NOMO-1 treated with dmso at 0.1 percent for 144 hours (cell line): ENCODE measurements at regions not wholly inside any gene's neighbourhood (a gene's known extent, or its start where the extent isn't known, plus 50 kb on each side); places are given as distances from the start of the nearest gene placed in this dataset.

Experiments used
- DNase-seq: peaks from one replicate; lab custom pipeline; 2025; ENCODE audit not compliant: unreplicated experiment; lab: John Stamatoyannopoulos, UW

DNA sequence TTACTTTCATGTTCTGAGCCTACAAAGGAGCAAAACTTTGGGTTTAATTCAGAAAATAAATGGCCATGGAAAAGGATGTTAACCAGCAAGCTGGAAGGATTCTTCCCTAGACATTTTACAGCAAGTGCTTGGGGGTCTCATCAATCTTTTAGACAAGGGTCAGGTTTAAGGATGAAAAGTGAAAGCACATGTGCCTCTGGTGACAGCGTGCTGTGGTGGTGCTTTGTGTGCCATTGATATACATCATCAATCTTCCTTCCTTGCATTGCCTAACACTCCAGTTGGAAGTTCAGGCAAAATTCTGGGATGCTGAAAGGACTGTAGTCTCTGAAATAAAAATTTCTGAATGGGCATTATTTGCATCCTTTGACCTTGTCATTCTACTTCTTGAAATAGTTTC lies 171.2 kb downstream of the KCNE4 start:
- DNase-seq: no peak

DNA sequence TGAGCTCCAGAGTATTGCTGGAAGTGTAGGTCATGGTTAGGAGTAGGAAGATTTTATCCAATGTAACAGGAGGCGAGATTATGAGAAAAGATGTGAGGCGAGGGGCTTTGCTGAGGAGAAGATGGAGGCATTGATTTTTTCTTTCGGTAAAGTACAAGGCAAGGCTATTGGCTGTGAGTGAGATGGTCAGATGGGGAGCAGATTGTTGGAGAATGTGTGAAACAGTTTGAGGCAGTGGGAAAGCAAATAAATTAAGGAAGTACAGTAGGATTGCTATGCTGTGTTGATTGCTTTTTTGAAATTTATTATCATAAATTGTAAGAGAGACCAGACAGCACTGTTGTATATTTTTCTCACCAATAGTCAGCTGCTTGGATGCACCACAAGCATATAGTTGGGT lies 173.3 kb downstream of the KCNE4 start:
- no peak for DNase-seq

DNA sequence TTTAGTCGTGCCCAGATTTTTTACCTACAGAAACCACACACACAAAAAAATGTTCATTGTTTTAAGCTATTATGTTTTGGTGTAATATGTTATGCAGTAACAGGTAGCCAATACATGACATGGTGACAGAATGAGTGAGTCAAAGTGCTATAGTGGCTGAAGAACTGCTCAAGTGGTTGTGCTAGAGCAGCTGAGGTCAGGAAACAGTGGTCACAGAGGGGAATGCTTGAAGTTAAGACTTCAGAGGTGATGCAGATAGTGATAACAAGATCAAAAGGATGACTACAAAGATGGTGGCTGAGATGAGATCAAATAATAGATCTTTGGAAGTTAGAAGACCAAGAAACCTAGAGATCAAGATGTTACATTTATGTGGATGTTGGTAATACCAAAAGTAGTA lies 174.3 kb downstream of the KCNE4 start:
- DNase-seq: no peak

DNA sequence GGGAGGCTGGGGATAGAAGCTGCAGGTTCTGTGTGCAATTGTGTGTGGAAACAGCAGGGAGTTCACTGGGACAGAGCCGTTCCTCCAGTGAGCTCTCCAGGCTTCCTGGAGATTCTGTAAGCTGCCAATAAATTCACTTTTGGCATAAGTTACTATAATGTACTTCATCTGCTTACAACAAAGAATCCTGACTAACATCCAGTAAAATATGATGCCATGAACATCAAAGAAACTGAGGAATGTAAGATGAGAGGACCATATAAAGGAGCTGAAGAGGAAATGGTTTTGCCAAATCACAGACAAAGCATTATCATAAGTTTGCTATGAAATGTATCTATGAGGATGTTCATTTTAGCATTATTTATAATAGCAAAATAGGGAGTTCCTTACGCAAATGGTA lies 175.3 kb downstream of the KCNE4 start:
- no peak for DNase-seq

DNA sequence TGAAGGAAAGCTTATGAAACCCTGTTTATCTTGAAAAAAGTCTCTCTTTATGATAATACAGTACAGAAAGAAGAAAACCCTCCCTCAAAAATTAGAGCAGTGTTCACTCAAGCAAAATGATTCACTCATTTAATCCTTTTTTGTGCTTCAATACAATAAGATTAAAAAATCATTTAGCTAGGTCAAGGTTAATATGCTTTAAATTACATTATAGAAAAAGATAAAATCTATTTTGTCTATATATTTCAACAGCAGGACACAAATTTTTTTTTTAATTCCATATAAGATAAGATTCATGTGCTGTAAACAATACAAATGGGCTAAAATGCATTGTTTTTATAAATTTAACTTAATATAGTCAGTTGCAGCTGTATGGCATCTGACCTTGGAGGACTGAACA lies 176.9 kb downstream of the KCNE4 start:
- no peak for DNase-seq

DNA sequence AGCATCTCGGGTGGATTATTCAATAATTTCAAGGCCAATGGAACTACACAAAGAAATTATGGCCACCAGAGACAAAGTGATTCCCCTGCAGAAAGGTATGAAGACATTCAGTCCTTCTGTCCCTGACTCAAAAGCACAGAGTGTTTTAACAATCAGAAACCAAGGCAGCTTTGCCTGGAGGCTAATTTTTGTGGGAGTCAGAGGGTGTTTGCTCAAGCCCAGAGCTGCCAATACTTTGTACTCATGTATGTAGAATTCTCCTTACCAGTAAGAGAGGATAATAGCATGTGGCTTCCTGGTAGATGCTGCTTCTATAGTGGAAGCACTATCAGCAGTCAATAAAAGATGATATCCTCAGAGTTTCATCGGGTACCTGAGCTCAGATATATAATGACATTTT lies 178.4 kb downstream of the KCNE4 start:
- no peak for DNase-seq

DNA sequence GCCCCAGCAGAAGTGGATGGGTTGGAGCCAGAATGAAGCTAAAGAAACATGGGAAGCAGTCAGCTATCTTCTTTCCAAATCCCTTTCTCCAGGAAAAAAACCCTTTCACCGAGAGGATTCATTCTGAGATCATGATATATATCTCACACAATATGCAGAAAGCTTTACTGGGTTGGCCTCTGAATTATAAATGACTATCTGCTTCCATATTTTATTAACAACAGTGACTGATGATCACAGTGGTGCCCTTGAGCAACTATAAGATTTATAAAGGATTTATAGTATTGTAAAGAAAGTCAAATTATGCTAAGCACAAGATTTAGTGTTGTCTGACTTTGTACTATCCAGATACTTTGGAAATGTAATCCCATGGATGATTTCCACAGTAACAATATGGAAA lies 180.3 kb downstream of the KCNE4 start:
- DNase-seq: no peak

DNA sequence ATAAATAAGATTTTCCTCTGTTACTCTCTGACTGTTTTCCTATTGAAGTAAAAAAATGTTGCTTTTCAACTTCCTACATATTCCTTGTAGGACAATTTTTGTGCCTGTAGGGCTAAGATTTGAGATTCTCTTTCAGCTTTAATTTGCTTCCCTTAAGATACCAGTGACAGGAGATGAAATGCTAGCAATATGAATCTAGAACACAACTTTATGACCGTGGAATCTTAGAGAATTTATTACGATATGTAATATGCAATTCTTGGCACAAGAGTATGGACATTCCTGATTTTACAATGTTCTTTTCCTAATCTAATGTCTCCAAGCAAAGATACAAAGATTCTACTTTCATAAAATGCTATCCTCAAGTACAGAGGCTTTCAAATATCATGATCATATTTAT lies 180.9 kb downstream of the KCNE4 start:
- no peak for DNase-seq

DNA sequence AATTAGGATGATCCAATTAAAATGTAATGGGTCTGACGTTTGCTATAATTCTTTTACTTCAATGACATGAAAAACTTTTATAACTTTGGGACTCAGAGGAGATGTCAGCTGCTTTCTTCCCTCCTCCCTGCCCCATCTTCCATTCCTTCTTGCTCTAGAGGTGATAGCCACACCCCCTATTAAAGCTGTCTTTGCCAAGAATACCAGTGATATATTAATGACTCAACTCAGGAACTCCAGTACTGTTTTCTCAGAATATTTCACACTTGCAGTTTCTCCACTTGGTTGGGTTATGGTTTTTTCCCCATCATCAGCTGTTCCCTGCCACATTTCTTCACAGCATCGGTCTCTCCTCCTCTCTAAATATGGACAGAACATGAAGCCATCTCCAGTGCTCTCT lies 184.0 kb downstream of the KCNE4 start:
- no peak for DNase-seq

DNA sequence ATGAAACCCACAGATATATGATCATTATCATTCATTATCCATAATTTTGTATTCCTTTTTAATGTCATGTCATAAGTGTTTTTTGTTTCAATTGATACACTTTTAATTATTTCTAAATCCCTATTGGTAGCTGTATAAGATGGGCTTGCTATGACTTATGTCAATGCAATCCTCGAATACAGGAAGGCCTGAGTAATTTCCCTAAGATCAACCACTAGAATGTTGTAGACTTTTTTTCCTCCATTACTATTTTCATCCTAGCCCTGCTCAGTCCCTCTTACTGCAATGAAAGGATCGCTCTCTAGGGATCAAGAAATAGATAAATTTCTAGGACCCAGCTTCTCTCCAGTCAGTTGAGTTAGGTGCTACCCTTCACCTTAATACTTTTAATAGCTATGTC lies 186.3 kb downstream of the KCNE4 start:
- DNase-seq: no peak

DNA sequence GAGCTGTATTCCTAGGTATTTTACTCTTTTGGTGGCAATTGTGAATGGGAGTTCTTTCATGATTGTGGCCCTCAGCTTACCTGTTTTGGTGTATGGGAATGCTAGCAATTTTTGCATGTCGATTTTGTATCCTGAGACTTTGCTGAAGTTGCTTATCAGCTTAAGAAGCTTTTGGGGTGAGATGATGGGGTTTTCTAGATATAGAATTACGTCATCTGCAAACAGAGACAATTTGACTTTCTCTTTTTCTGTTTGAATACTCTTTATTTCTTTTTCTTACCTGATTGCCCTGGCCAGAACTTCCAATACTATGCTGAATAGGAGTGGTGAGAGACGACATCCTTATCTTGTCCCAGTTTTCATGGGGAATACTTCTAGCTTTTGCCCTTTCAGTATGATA lies 191.2 kb downstream of the KCNE4 start:
- no peak for DNase-seq

DNA sequence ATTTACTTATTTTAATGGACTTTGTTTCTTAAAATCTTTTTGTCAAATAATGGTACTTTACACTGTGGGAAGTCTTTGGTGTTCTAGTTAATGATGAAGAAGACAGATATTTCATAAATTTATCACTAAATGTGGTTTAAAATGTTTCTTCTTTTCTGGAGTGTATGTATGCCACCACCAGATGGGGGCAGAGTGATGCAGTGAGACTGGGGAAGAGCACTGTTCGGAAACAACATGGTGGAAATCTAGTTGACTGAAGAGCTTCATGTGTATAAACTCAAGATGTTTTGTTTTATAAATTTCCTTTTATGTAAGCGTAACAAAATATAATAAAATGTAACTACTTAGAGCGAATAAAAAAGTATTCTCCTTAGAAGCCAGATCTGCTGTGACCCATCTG lies 195.1 kb downstream of the KCNE4 start:
- DNase-seq: no peak

DNA sequence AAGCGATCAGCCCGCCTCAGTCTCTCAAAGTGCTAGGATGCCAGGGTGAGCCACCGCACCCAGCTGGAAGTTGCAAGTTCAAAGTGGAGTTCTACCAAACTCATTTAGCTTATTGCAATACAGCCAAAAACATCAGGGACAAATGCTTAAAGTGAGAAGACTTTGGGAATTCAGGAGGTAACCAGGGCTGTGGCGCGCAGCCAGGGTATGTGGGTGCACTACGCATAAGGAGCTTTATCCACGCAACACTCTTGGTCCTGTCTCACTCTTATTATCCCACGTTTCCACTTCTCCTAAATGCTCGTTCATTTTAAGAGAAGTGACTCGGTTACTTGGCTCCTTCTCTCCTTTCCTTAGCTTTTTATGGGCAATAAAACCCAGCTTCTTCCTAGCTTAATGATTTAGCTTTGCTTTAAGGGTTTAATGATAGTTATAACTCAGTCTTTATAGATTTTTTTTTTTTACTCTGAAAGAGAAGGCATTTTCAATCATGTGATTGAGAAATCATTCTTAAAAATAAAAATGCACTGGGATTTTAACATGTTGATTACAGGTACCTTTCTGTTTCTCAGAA lies 199.8 kb downstream of the KCNE4 start:
- no peak for DNase-seq

DNA sequence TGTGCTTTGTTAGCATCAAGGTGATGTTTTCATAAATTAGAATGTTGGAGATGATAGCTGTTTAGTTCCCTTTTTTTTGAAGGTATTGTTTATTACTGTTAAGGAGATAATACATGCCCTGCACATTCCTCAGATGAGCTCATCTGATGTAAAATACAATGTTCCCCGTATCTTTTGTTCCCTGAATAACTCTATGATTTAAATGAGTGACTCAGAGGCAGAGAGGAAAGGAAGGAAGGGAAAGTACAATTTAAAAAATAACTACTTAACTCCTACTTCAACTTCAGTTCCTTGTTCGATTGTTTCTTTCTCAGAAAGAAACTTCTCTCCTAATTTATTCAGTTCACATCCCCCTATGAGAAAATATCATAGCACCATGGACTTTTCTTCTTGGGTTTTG lies 208.7 kb downstream of the KCNE4 start:
- DNase-seq: no peak

DNA sequence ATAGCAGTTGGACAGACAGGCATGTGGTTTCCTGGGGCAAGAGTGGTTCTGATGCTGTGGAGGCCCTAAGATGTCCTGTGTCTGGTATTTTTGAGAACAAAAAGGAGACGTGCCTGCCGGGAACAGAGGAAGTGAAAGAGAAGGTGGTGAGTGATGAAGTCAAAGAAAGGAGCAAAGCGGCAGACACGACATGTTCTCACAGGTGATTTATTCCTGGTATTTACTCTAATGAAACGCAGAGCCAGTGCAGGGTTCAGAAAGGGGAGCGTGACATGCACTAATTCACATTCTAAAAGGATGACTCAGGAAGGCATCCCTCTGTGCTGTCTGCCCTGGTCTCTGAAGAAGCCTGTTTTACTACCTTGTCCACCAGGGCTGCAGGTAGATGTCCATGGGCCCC lies 211.0 kb downstream of the KCNE4 start:
- peak; percentile 41 for DNase-seq

DNA sequence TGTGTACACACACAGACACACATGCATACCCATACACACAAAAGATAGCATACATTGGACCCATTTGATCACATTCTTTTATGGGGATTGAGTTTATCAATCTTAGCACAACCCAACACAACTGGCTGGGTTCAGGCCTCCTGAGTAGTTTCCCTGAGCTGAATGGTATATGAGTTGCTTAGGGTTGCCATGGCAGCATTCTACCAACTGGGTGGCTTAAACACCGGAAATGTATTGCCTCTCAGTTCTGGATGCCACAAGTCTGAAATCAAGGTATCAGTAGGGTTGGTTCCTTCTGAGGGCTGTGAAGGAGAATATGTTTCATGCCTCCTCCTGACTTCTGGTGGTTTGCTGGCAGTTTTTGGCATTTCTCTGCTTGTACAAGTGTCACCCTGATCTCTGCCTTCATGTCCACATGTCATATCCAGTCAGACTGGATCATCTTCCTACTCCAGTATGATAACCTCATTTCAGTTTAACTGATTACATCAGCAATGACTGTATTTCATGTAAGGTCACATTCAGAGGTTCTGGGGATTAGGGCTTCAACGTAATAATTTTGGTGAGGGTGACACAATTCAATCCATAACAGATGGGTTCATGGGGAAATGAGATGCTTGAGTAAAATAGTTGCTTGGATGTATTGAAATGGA lies 212.7 kb downstream of the KCNE4 start:
- DNase-seq: no peak

DNA sequence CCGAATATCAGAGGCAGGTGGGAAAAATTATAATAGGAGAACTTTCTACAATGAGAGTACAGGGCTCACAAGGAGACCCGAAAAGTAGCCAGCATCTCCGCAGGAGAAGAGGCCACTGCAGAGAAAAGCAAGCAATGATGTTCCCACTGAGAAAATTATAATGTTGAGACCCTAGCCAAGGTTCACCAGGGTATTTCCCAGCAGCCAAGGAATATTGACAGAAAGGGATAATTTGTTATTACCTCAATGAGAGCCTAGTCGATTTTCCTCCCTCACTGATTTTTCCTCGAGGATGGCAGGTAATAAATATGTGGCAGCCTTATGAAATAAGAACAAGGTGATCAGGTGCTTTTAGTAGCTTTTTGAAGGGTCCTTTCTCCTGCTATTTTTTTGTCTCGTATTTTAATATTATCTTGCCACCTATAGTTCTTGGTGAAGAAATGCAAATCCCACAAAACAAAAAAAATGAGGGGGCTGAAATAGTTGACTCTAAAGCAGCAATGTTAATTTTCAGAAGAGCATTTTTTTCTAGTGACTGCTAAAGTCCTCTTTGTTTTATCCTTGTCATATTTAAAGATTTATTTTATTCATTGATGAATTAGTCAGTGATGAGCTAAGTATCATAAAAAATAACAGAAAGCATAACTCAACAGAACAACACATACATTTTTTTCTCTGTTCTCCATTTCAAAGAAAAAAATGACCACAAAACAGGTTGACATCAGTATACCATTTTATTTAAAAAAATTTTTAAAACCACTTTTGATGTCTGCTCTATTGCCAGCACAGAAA lies 215.4 kb downstream of the KCNE4 start:
- DNase-seq: no peak

DNA sequence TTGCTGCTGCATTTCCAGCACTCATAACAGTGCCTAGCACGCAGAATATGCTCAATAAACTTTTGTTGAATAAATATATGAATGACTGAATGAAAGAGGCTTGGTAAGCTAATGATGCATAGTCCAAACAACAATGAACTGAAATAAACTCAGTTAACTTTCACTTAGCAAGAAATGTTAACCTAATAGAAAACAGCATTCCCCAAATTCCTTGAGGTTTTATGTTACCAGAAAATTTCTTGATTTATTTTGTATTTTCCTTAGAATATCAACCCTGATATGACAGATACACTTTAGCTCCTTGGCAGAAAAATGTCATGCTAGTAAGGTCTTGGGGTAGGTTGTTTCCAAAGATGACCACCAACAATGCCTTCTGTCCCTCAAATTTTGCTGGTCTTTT lies 217.4 kb downstream of the KCNE4 start:
- DNase-seq: no peak

DNA sequence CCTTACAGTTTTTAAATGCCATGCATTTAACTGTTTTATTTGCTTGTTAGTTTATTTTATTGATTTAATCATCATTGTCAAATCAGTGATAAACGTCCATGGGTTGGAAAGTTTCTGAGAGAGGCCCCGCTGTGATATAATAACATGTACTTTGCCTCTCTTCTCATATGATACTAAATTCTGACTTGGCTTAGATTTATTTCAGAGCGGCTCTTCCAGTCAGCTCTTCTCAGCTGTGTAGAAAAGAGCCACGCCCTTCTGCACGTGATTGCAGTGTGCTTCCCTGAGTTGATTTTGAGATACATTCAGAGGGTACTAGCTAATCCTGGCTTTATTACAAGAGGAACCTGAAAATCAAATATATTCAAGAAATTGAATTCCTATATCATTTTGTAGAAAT lies 218.6 kb downstream of the KCNE4 start:
- no peak for DNase-seq

DNA sequence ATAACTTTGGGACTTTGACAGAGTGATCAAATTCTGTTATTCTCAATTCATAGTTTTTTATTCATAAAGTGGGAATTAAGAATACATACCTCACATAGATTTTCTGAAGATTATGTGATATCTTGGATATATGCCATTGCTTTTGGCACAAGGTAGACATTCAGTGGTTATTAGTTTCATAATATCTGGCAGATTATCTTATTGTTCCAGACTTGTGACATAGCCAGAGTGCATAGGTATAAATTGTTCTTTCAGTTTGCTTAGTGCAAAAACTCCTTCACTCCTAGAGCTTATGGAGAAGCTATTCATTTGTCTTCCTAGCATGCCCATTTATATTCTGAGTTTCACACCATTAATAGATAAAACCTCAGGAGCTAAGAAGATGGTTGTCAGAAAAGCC lies 222.0 kb downstream of the KCNE4 start:
- DNase-seq: no peak

DNA sequence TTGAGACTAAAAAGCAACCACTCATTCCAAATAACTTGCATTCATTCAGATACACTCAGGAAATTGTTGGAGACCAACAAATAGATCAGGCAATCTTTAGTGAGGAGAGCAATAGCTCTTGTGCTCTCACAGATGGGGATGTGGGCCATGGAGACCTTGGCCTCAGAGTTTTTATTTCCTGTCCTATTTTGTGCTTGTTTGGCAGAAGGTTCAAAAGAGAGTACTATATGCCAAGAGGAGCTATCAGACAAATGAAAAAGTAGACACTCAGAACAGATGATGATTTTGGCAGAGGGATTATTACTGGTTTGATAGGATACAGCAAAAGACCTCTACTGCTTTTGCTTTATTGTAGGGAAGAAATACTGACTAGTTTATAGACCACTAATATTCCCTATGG lies 230.2 kb downstream of the KCNE4 start:
- no peak for DNase-seq

DNA sequence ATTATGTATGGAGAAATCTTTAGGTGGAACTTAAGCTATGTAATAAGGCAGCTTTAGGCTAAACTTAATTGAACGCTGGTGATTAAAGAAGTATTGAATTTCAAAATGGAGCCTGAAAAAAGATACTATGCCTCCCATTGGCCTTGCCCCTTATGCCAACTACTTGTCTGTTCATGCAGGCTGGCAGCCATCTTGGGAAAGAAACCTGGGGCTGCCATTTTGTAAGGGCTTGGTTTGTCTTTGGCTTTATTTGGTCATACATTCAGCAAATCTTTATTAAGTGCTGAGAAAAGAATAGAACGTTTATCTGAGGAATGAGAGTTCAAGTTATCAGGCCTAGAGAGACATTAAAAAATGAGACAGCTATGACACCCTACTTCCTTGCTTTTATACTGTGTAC lies 231.3 kb downstream of the KCNE4 start:
- DNase-seq: no peak

DNA sequence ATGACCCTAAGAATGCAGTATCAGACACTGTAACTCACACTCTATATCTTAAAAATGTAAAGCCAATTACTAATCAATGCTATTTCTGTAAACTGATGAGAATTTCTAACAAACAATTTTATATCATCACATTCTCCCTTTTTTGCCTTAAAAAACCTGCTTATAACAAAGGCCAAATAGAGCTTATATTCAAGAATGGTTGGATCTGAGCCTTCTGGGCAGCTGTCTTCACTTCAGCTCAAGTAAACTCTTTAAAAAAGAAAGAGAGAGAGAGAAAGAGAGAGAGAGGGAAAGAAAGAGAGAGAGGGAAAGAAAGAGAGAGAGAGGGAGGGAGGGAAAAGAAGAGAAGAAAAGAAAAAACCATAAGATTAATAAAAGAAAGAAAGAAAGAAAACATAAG lies 231.8 kb downstream of the KCNE4 start:
- DNase-seq: no peak
